ENCODE measurements at regions not wholly inside any gene's neighbourhood (a gene's known extent, or its start where the extent isn't known, plus 50 kb on each side); places are given as distances from the start of the nearest gene placed in this dataset.
"Not testable (repeated sequence)": the region's sequence is repeated elsewhere in the genome, so short reads cannot be mapped to it uniquely, and the experiment has no call there.

GRCh38 chr3:110016235-110016815 lies 679.0 kb upstream of the DPPA4 start:
- no peak for DNase-seq

- no peak for DNase-seq
Observed at GRCh38 chr3:110017304-110017703, 680.0 kb upstream of the DPPA4 start.

- DNase-seq: no peak
Observed at GRCh38 chr3:110021659-110022058, 684.3 kb upstream of the DPPA4 start.

- DNase-seq: not testable (repeated sequence)
Observed at GRCh38 chr3:110023022-110023421, 685.7 kb upstream of the DPPA4 start.

GRCh38 chr3:110026421-110026820 lies 689.1 kb upstream of the DPPA4 start:
- no peak for DNase-seq

GRCh38 chr3:110027446-110028080 lies 690.2 kb upstream of the DPPA4 start:
- no peak for DNase-seq

- DNase-seq: no peak
Observed at GRCh38 chr3:110031975-110032374, 694.6 kb upstream of the DPPA4 start.

GRCh38 chr3:110059431-110059830 lies 722.1 kb upstream of the DPPA4 start:
- no peak for DNase-seq

GRCh38 chr3:110062716-110063115 lies 725.4 kb upstream of the DPPA4 start:
- no peak for DNase-seq

- no peak for DNase-seq
Observed at GRCh38 chr3:110063178-110063577, 725.8 kb upstream of the DPPA4 start.

- no peak for DNase-seq
Observed at GRCh38 chr3:110066206-110066605, 728.9 kb upstream of the DPPA4 start.

- DNase-seq: no peak
Observed at GRCh38 chr3:110067527-110067926, 730.2 kb upstream of the DPPA4 start.

GRCh38 chr3:110069761-110070160 lies 732.4 kb upstream of the DPPA4 start:
- DNase-seq: peak; percentile 57

GRCh38 chr3:110070161-110070916 lies 733.0 kb upstream of the DPPA4 start:
- DNase-seq: peak; percentile 39

GRCh38 chr3:110074095-110074494 lies 736.7 kb upstream of the DPPA4 start:
- DNase-seq: no peak

- no peak for DNase-seq
Observed at GRCh38 chr3:110077093-110077492, 739.7 kb upstream of the DPPA4 start.

- no peak for DNase-seq
Observed at GRCh38 chr3:110093411-110093810, 756.1 kb upstream of the DPPA4 start.

- no peak for DNase-seq
Observed at GRCh38 chr3:110093812-110094401, 756.6 kb upstream of the DPPA4 start.

GRCh38 chr3:110099711-110100110 lies 762.4 kb upstream of the DPPA4 start:
- no peak for DNase-seq

- no peak for DNase-seq
Observed at GRCh38 chr3:110101361-110101760, 764.0 kb upstream of the DPPA4 start.

GRCh38 chr3:110106805-110107204 lies 769.5 kb upstream of the DPPA4 start:
- no peak for DNase-seq

- DNase-seq: no peak
Observed at GRCh38 chr3:110123946-110124345, 786.6 kb upstream of the DPPA4 start.

GRCh38 chr3:110126065-110126464 lies 788.7 kb upstream of the DPPA4 start:
- DNase-seq: no peak

- no peak for DNase-seq
Observed at GRCh38 chr3:110133971-110134370, 796.6 kb upstream of the DPPA4 start.

Measured in activated CD4-positive, alpha-beta T cell treated with anti-CD3 and anti-CD28 coated beads, Interleukin-10, Interleukin-2, amounts not matched to agents 100 ng/mL and 50 ng/mL, durations not matched to agents 16 hours and 8 hours (primary cell).